Dermis microvascular lymphatic vessel endothelial cell (primary cell): ENCODE measurements at regions not wholly inside any gene's neighbourhood (a gene's known extent, or its start where the extent isn't known, plus 50 kb on each side); places are given as distances from the start of the nearest gene placed in this dataset.
A peak's percentile ranks its signal among the peaks of the same experiment; 100 is the strongest.
"Not testable (repeated sequence)": the region's sequence is repeated elsewhere in the genome, so short reads cannot be mapped to it uniquely, and the experiment has no call there.

Source experiments
- DNase-seq, 2 donors: peaks; one replicate each; pipeline versions ENCODE4 v3.0.0 to v3.0.0-alpha.2; 2010; ENCODE audit warnings: low read depth in 2 of 2

DNA sequence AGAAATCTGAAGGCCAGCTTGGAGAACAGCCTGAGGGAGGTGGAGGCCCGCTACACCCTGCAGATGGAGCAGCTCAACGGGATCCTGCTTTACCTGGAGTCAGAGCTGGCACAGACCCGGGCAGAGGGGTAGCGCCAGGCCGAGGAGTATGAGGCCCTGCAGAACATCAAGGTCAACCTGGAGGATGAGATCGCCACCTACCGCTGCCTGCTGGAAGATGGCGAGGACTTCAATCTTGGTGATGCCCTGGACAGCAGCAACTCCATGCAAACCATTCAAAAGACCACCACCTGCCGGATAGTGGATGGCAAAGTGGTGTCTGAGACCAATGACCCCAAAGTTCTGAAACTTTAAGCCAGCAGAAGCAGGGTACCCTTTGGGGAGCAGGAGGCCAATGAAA is 318.4 kb downstream of the ZFHX3 start:
- DNase-seq: not testable (repeated sequence)

DNA sequence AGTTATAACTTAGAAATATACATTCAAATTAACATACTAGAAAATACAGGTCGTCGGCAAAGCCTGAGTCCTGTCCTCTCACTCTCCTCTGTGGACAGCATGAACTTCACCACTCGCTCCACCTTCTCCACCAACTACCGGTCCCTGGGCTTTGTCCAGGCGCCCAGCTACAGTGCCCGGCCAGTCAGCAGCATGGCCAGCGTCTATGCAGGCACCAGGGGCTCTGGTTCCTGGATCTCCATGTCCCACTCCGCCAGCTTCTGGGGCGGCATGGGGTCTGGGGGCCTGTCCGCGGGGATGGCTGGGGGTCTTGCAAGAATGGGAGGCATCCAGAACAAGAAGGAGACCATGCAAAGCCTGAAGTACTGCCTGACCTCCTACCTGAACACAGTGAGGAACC is 319.4 kb downstream of the ZFHX3 start:
- DNase-seq: no peak

DNA sequence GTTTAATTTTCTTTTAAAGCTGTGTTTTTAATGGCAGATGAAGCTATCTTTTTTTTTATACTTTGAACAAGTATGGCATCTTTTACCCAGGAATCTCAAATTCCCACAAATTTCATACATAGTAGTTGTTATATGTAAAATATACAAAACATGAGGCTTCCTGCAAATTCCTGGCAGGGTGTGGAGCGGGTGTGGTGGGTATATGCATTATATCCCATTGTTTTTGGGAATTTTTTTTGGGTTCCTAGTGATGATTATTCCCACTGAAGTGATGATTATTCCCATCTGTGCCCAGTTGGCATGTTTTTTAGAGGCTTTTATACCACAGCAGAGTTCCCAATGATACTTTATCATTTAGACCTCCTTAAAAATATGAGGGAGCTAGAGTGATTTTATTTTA is 320.4 kb downstream of the ZFHX3 start:
- DNase-seq: no peak

DNA sequence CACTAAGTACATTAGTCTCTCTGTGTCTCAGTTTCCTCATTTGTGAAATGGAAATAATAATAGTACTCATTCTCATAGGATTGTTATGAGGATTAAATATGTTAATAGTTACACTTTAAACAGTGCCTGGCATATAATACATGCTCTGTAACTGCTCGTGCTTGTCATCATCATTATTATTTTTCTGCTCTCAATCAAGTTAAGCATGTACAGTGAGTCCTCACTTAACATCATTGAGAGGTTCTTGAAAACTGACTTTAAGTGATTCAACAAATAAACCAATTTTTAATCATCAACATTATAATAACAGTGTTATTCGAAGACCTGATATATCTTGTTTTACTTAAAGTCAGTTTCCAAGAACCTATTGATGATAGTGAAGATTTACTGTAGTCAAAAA is 322.3 kb downstream of the ZFHX3 start:
- no peak for DNase-seq

DNA sequence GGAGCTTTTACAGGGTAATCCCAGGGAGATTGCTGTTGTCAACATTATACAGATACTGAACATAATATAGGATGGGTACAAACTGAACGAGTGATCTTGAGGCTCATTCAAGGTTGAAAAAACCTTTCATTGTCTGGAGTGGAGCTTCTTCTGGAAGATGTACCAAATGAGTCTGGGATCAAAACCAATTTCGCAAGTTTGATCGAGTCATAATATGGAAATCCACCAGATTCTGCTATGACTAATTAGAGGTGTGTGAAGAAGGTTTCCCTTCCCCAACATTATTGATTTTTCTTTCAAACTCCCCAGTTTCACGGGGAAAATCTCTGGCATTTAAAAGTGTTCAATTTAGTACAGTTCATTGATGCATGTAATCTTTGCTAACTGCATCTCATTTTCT is 324.1 kb downstream of the ZFHX3 start:
- no peak for DNase-seq

DNA sequence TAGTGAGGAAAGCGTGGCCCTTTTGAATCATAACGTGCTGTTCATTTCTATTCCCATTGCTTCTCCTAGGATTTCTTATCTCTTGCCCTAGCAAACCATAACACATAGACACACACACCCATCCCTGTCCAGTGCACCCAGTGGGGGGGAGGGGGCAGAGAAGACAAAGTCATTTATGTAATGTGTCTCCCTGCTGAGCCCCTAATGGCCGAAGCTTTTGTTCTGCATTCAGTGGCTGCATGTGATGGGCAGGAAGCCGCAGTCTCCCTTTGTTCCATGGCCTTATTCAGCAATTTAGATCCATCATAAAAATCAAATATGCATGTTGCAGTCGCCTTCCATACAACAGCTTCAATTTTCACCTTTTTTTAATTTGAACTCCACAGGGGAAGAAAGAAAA is 325.4 kb downstream of the ZFHX3 start:
- no peak for DNase-seq

DNA sequence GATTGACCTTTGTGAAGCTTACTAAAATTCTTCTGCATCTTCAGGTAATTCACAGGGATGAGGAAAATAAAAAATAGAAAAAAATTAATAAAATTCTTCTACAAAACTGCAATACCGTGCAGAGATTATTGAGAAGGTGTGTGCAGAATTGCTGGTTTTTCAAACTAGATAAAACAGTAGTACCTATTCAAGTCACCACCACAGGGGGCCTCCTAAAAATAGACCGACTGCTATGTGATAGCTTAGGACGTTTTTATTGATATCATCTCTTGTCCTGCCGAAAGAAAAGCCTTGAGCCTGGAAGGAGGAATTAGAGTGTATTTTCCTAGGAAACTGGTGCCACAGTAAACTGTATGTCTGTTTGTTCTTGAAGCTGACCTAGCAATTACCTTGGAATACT is 325.9 kb downstream of the ZFHX3 start:
- no peak for DNase-seq

DNA sequence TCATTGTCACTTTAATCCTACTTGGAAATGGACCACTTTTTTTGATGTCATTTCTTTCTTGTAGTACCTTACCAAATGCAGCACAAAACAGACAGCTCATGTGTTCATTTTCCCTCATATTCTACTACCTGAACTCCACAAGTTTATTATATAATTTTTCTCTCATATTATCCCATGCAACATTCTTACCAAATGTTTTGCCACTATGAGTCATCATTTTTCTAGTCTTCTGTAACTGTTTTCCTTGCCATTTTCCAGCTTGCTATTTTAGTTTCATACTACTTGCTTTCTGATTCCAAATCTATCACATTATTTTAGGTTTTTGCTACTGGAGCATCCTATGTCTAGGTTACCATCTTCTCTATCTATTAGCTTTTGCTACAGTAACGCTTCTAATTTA is 332.7 kb downstream of the ZFHX3 start:
- DNase-seq: no peak

DNA sequence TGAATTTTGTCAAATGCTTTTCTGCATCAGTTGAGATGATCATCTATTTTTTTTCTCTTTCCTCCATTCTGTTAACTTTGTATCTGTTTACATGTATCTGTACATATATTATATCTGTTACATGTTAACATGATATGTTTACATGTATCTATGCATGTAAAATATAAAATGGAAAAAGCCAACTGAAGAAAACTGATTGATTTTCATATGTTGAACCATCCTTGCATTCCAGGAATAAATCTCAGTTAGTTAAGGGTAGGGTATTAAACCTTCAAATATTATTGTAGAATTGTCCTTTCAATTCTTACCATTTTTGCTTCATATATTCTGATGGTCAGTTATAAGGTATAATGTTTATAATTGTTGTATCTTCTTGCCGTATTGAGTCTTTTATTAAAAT is 336.1 kb downstream of the ZFHX3 start:
- no peak for DNase-seq

DNA sequence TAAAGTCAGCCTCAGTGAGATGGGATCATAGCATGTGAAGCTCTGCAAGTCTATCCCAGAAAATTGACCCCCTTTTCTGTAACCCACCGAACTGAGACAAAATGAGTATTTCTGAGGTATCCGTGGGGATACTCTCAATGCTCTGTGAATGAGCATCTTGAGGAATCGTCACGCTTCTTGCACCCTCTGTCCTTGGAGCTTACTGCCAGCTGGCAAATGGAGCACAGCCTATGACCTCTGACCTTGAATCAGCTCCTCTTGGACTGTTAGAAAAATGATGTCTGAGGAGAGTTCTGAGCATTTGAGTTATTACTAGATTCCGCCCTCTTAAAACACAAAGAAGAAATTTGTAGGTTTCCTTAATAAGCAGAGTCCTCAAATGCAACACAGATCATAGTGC is 342.1 kb downstream of the ZFHX3 start:
- no peak for DNase-seq

DNA sequence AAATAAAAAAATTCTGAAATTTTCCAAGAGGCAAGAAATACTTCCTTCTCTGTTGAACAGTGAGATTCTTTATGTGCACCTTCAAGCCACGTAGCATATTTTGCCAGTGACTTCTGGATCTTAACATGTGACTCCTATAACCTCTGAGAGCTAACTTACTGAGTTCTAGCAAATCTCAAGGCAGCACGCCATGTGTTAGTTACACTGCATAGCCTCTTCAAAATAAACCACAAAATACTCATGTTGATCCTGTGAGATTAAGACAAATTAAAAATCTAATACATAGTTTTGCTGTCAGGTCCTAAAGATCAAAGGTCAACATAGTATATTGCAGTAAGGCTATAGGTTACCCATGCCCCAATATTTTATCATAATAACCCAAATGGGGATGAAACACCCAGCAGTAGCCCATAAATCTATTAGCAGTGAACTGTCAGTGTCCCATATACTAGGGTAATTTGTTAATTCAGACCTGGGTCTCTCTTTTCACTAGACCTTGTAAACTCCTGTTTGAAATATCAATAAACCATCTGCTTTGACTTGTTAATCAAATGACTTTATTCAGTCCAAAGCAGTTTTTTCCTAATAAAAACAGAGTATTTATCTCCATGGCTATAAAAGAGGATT is 343.1 kb downstream of the ZFHX3 start:
- no peak for DNase-seq

DNA sequence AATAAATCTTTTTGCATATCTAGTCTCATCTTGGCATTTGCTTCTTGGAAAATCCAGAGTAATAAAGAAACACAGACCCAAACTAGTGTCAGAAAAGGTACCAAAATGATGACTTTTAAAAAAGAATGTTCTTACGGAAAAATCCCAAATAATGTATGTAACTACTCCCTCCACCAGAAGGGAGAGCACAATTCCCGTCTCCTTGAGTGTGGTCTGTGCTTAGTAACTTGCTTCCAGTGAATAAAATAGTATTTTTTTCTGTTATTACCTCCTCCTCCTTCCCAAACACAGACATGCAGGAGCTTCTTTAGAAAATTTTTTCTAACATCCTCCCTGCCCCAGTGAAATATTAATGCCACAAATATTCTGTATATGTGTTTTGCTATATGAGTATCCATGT is 358.1 kb downstream of the ZFHX3 start:
- DNase-seq: no peak

DNA sequence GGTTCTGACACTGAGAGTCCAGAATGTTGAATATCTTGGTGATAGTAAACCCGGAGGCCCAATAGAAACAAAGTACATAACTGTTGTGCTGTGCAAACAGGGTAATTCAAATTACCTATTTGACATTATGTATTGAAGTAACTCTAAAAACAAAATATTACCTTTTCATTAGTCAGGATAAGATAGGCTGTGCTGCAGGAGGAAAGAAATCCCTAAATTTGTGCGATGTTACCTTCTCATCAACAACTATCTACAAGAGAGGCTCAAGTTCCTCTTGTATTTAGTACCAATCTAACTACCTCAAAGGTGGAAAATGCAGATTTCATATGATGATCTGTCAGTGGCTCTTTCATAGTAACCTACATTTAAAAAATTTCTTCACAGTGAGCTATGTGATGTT is 367.2 kb downstream of the ZFHX3 start:
- DNase-seq: no peak

DNA sequence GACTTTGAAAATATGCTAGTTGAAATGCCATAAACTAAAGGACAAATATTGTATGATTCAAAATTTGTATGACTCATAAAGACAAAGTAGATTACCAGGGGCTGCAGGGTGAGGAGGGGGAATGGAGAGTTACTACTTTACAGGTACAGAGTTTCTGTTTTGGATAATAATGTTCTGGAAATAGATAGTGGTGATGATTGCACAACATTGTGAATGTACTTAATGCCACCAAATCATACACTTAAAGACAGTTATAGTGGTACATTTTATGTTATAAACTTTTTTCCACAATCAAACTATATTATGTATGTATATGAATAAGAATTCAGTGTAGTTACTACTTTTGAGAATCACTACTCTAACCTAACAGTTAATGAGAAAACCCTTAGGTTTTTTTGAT is 368.1 kb downstream of the ZFHX3 start:
- DNase-seq: no peak

DNA sequence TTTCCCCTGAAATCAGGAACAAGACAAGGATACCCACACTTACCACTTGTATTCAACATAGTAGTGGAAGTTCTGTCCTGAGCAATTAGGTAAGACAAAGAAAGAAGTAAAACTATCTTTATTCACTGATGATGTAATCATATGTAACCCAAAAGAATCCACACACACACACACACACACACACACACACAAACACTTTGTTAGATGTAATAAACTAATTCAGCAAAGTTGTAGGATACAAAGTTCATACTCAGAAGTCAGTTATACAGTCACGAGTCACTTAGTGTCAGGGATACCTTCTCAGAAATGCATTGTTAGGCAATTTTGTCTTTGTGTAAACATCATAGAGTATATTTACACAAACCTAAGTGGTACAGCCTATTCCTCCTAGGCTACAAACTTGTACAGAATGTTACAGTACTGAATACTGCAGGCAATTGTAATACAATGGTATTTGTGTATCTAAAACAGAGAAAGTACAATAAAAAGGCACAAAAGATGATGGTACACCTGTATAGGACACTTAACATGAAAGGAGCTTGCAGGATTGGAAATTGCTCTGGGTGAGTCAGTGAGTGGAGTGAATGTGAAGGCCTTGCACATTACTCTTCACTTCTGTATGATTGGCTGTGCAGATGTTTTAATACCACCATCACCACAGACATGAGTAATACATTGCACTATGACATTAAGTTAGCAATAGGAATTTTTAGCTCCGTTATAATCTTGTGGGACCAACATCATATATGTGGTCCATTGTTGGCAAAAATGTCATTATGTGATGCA is 370.1 kb downstream of the ZFHX3 start:
- DNase-seq: no peak

DNA sequence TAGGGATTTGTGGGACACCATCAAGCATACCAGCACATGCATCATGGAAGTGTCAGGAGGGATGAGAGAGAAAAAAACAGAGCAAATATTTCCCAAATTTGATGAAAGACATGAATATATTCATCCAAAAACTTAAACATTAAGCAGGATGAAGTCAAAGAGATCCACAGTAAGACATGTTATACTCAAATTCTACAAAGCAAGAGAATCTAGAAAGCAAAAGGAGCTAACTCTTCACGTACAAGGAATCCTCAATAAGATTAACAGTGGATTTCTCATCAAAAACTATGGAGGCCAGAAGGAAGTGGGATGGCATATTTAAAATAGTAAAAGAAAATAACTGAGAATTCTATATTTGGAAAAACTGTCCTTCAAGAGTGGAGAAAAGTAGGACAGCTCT is 374.8 kb downstream of the ZFHX3 start:
- DNase-seq: peak in 1 of 2 donors; percentile 2

DNA sequence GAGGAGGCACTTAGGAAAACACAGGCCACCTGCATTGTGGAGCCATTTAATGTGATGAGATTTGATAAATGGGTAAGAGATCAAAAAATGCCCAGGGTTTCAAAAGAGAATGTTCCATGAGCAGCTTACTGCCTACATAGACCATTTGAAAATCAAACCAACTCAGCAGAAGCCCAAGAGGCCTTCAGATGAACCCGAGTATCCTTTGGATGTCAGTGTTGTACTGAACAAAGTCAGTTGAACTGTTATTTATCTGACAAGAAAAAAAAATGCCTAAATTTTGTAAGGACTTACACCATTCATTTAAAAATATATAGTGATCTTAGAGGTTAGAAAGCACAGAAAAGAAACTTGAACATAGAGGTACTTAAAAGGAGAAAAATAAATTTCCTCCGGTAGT is 381.7 kb downstream of the ZFHX3 start:
- DNase-seq: no peak

DNA sequence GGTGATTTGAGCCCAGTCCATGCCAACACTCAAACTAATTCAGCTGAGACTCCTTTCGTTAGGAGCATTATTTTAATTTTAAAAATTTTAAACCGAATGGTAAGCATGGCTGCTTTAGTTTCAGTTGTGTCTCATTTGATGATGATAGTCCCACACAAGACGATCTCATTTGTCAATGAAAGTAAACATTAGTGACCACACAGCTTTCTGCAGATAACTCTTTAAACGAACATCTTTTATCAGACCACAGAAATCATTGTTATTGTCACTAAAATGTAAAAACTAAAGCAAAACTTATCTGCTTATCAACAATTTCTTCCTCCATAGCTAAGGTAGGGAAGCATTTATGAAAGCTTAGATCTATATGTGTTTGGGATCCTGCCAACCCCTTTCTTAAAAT is 382.2 kb downstream of the ZFHX3 start:
- no peak for DNase-seq

DNA sequence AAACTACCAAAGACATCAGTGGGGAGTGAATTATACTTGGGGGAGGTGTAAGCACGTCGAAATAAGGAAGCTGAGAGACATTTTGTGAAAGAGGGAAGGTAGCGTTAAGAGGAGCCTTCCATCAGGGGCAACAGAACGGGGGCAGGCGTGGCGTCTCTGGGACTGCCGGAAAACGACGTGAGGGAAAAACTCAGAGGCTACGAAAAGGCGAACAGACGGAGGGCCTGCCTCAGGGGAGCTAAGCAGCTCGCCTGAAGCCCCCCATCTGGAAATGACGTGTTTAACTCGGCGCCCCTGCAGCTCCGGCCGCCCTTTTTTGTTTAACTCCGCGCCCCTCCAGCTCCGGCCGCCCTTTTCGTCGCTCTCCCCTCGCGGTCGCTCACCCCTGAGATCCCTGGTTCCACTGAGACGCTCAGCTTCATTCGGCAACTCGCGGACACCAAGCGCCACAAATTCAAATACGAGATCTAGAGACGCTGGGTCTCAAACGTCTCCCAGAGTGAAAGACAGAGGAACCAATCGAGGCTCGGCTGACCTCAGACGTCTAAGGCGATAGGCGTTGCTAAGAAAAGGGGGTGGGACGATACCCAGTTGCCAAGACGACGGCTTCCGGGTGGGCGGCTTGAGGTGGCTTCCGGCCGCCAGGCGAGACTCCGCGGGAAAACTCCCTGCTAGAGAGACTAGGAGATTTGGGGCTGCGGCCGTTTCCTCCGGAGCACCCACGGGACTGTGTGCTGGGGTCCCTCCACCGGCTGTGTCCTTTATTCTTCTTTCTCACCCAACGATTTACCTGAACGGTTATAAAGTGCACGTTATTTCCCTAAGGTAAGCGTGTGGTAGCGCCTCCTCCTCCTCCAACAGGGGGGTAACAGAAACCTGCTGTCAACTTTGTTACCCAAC is 383.2 kb downstream of the ZFHX3 start:
- DNase-seq: peak; percentile 96 to 98

DNA sequence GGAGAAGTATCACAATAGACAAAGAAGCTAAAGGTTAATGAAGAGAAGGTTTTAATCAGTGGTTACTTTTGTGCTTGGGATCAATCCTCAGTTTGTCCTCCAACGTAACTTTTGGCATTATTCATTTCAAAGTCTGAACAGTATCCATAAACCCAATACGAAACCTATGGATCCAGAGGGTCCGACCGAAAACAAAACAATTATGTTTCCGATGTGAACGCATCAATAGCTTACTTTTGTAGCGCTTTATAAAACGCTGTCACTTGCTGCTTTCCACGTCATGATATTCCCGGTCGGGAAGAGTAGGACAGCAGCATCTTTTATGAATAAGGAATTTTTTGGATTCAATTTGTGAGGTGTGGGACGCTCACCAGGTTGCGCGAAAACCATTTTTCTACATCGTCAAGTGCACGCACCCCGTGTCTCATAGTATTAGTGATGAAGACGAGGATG is 383.8 kb downstream of the ZFHX3 start:
- peak in 1 of 2 donors; percentile 13 for DNase-seq

DNA sequence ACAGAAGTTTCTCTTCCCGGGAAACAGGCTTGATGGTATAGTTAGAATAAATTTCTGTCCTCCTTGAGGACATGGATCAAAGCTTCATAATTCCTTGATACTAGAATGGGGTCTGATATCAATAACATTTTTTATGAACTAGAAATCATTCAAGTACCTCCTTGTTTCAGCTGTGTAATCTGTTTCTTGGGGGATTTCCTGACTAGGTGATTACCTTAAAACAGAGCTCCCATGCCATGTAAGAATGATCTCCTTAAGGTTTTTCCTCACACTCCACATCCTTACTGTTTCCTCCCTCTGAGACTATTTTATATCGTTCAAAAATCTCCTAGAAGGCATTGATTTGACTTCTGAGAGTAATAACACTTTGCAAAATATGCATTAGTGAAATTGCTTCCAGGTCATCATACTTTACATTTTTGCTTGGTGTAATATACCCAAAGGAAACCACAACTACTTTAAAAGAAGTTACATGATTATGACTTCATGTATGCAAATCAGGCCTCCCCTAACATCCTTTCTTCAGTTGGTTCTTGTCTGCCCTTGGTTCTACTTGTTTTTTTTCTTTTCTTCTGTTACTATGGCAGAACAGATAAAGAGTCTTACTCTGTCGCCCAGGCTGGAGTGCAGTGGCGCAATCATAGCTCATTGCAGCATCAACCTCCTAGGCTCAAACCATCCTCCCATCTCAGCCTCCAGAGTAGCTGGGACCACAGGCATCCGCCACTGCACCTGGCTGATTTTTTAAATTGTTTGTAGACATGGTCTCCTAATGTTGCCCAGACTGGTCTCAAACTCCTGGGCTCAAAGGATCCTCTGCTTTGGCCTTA is 388.8 kb downstream of the ZFHX3 start:
- no peak for DNase-seq
